HG03520 (cell line): ENCODE measurements at regions not wholly inside any gene's neighbourhood (a gene's known extent, or its start where the extent isn't known, plus 50 kb on each side); places are given as distances from the start of the nearest gene placed in this dataset.
"Not testable (repeated sequence)": the region's sequence is repeated elsewhere in the genome, so short reads cannot be mapped to it uniquely, and the experiment has no call there.

ENCODE experiments used
- ATAC-seq: cut with Tn5 transposase; IDR thresholded peaks from one replicate; pipeline ENCODE4 v1.9.1; 2021; ENCODE audit warnings: mild to moderate bottlenecking, moderate library complexity; ENCODE audit not compliant: unreplicated experiment

- no peak for ATAC-seq
Measured at GRCh38 chr18:39238981-39239660, 1673.5 kb upstream of the CELF4 start.

DNA sequence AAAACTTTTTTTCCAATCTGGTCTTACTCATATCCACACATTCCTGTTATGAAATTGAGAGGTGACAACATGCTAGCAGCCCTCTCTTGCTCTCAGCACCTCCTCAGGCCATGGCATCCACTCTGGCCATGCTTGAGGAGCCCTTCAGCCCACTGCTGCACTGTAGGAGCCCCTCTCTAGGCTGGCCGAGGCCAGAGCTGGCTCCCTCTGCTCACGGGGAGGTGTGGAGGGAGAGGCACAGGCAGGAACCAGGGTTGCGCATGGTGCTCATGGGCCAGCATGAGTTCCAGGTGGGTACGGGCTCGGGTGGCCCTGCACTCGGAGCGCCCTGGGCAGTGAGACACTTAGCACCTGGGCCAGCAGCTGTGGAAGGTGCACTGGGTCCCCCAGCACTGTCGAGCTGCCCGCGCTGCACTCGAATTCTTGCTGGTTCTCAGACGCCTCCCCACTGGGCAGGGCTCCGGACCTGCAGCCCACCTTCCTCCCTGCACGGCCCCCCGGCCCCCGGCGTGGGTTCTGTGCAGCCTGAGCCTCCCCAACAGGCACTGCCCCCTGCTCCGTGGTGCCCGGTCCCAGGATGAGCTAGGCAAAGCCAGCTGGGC, 1669.6 kb upstream of the CELF4 start:
- ATAC-seq: no peak

GRCh38 chr18:39232937-39233336, 1667.3 kb upstream of the CELF4 start:
- ATAC-seq: no peak

- ATAC-seq: no peak
Measured at GRCh38 chr18:39232490-39232889, 1666.9 kb upstream of the CELF4 start.

- ATAC-seq: no peak
Measured at GRCh38 chr18:39230086-39230803, 1664.6 kb upstream of the CELF4 start.

DNA sequence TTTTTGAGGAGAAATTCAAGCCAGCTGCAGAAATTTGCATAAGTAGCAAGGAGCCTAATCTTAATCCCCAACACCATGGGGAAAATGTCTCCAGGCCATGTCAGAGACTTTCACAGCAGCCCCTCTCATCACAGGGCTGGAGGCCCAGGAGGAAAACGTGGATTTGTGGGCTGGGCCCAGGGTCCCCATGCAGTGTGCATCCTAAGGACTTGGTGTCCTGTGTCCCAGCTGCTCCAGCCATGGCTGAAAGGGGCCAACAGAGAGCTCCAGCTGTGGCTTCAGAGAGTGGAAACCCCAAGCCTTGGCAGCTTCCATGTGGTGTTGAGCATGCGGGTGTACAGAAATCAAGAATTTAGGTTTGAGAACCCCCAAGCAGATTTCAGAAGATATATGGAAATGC, 1662.2 kb upstream of the CELF4 start:
- not testable (repeated sequence) for ATAC-seq

GRCh38 chr18:39225373-39225772, 1659.8 kb upstream of the CELF4 start:
- no peak for ATAC-seq

DNA sequence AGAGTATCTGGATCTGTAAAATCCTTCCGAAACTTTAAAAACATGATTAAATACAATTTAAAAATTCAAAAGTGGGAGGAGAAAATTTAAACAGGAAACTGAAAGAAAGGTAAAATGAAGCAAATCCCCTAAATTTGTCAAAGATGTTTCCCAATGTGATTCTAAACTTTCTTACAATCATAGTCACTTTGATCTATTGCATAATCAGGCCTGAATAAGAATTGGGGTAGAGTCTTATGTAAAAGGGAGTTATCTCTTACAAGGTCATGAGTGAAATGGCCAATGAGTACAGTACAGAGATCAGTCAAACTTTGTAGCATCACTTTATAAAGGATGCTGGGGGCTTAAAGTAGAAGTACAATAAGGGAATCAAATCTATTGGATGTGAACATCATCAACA, 1657.7 kb upstream of the CELF4 start:
- ATAC-seq: no peak

- ATAC-seq: no peak
Measured at GRCh38 chr18:39215920-39216319, 1650.3 kb upstream of the CELF4 start.

GRCh38 chr18:39211461-39211860, 1645.9 kb upstream of the CELF4 start:
- no peak for ATAC-seq

GRCh38 chr18:39209173-39209572, 1643.6 kb upstream of the CELF4 start:
- ATAC-seq: no peak

- no peak for ATAC-seq
Measured at GRCh38 chr18:39208729-39209128, 1643.1 kb upstream of the CELF4 start.

DNA sequence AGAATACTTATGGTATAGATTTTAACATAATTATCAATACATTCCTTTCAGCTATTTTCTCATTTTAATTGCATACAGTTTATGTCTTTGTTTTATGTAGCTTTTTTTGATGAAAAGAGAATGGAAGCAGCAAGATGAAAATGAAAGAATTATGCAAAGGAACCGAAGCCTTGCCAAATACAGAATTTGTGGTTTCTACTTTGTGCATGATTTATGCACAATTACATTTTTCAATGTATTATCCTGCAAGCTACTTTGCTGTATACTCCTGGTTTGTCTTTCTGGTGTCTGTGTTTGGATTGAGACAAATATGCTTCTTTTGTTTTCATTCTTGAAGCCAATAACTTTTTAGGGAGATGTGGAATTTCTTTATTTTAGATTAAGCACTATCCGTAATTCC, 1642.6 kb upstream of the CELF4 start:
- no peak for ATAC-seq

DNA sequence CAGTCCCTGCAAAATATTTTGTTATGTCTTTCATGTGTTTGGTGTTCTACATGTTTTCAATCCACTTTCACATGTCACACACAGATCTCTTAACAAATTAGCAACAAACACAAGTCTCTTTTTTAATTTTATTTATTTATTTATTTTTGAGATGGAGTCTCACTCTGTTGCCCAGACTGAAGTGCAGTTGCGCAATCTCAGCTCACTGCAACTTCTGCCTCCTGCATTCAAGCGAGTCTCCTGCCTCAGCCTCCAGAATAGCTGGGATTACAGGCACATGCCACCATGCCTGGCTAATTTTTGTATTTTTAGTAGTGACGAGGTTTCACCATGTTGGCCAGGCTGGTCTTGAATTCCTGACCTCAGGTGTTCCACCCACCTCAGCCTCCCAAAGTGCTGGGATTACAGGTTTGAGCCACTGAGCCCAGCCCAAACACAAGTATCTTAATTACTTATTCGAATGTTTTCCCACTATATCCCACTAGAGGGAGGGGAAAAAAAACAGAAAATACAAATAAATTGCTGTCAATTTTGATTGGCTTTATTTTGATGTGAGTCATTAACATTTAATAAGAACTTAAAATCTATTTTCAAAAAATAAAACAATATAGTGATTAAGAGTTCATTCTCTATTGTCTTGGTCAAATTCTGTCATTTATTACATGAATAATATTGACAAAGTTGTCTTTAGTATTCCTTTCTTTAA, 1641.0 kb upstream of the CELF4 start:
- not testable (repeated sequence) for ATAC-seq

GRCh38 chr18:39205565-39206195, 1640.1 kb upstream of the CELF4 start:
- no peak for ATAC-seq

- ATAC-seq: no peak
Measured at GRCh38 chr18:39200153-39200552, 1634.6 kb upstream of the CELF4 start.

DNA sequence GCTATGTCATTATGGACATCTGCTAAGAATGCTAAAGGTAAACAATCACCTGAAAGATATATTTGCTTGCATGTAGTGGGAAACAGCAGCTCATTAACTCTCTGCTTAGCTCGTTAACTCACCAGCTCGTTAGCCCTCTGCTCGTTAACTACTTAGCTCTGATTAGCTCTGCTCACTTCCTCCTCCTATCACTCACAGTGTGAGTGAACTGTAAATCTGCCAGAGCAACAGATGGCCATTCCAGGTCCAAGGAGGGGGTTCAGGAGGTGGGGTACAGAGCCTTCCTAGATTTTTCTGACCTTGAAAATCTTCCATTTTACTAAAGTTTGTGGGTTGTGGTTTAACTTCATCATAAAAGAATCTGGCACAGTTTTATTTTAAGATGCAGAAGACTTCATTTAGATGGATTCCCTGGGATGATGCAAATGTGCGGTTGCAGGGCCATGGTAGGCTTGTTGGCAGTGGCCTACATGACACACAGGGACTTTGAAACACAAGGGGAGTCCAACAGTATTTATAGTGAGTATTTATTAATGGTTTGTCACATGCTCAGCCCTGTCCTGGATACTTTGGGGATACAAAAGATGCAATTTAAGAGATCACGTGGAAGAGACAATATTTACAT, 1633.7 kb upstream of the CELF4 start:
- no peak for ATAC-seq

GRCh38 chr18:39198376-39198775, 1632.8 kb upstream of the CELF4 start:
- ATAC-seq: no peak

- no peak for ATAC-seq
Measured at GRCh38 chr18:39191931-39192330, 1626.3 kb upstream of the CELF4 start.

DNA sequence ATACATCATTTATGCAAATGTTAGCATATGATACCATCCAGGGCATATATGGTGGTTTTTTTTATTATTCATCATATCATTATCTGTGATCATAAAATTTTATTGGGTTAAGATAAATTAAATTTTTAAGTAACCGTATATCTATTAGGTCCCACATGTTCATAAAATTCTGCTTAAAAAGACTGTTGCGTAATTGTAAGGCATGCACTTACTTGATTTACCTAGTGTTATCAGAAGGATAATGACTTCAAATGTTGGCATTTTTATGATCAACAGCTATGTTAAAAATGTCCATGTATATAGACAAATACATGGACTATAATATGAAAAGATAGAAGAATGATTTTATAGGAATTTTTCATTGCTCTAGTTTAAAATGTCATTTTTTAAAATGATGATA, 1625.5 kb upstream of the CELF4 start:
- ATAC-seq: no peak

- no peak for ATAC-seq
Measured at GRCh38 chr18:39190508-39190907, 1624.9 kb upstream of the CELF4 start.
